Epithelial cell of esophagus (primary cell): ENCODE measurements at regions not wholly inside any gene's neighbourhood (a gene's known extent, or its start where the extent isn't known, plus 50 kb on each side); places are given as distances from the start of the nearest gene placed in this dataset.

Experiments used
- DNase-seq: peaks from one replicate; pipeline ENCODE4 v3.0.0; 2010; ENCODE audit warnings: low read depth
- H3K4me3 ChIP-seq: 2 replicates; pipeline ENCODE4 v1.5.1; 2011; ENCODE audit warnings: mild to moderate bottlenecking, low read length, control low read depth
- TF ChIP-seq, protein P1 (sequence below): IDR thresholded peaks from 2 replicates; pipeline ENCODE4 v1.5.1; 2011; ENCODE audit warnings: low read depth, mild to moderate bottlenecking, low read length, control low read depth, inconsistent platforms; ENCODE audit not compliant: insufficient read depth; ENCODE audit errors: missing control alignments

DNA sequence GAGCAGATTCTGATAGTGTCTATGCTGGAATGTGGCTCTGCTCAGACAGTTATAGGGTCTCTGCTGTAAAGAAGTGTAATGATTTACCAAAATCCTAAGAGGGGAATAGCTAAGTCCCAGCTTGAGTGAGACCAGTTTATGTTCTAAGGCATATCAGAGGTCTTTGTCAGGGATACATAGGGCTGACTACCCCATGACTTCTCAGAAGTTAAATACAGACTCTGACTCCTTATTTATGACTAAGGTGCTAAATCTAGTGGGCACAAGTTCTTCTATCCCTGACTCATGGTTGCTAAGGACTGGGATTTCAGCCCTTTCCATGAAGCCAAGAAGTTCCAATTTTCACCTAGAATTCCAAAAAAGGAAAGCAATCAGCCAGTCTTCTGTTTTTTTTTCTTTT, 192.6 kb upstream of the POU1F1 start:
- TF ChIP-seq, protein P1, sequence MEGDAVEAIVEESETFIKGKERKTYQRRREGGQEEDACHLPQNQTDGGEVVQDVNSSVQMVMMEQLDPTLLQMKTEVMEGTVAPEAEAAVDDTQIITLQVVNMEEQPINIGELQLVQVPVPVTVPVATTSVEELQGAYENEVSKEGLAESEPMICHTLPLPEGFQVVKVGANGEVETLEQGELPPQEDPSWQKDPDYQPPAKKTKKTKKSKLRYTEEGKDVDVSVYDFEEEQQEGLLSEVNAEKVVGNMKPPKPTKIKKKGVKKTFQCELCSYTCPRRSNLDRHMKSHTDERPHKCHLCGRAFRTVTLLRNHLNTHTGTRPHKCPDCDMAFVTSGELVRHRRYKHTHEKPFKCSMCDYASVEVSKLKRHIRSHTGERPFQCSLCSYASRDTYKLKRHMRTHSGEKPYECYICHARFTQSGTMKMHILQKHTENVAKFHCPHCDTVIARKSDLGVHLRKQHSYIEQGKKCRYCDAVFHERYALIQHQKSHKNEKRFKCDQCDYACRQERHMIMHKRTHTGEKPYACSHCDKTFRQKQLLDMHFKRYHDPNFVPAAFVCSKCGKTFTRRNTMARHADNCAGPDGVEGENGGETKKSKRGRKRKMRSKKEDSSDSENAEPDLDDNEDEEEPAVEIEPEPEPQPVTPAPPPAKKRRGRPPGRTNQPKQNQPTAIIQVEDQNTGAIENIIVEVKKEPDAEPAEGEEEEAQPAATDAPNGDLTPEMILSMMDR: no peak
- DNase-seq: peak; percentile 69
- H3K4me3 ChIP-seq: no peak overlapping the region

DNA sequence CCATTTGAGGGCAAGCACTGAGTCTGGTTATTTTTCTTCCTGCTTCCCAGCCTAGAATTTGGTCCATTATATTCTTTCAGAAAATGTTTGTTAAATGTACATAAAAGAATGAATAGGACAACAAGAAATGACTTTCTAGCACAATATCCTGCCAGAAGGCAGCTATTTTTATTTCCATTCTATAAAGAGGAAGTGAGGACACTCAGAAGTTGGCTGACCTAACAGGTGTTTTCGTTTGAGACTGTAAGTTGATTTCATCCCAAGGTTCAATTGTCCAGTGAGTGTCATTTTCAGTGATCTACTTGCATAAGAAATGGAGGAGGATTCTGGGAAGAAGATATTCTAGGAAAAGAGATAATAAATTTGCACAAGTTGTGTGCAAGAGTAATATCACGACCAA, 191.9 kb upstream of the POU1F1 start:
- no peak overlapping the region for H3K4me3 ChIP-seq
- TF ChIP-seq, protein P1: no peak
- DNase-seq: no peak

DNA sequence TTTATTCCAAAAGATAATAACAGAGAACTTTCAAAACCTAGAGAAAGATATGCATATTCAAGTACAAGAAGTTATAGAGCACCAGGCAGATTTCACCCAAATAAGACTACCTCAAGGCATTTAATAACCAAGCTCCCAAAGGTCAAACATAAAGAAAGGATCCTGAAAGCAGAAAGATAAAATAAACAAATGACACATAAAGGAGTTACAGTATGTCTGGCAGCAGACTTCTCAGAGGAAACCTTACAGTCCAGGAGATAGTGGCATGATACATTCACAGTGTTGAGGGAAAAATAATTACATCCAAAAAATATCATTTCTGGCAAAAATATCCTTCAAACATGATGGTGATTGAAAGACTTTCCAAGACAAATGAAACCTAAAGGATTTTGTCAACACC, 185.8 kb upstream of the POU1F1 start:
- TF ChIP-seq, protein P1: no peak
- DNase-seq: no peak
- H3K4me3 ChIP-seq: no peak overlapping the region

DNA sequence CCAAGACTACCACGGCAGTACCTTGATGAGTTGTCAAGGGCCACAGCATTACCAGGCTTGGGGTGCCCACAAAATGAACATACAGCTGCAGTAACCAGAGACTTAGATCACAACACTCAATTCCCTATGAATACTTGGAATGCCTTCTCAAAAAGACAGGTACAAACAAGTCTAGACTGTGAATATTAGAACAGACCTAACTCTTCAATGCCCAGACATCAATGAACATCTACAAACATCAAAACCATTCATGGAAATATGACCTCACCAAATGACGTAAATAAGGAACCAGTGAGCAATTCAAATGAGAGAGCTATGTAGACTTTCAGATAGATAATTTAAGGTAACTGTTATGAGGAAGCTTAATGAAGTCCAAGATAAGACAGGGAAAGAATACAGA, 185.1 kb upstream of the POU1F1 start:
- TF ChIP-seq, protein P1: no peak
- peak; percentile 57 for DNase-seq

DNA sequence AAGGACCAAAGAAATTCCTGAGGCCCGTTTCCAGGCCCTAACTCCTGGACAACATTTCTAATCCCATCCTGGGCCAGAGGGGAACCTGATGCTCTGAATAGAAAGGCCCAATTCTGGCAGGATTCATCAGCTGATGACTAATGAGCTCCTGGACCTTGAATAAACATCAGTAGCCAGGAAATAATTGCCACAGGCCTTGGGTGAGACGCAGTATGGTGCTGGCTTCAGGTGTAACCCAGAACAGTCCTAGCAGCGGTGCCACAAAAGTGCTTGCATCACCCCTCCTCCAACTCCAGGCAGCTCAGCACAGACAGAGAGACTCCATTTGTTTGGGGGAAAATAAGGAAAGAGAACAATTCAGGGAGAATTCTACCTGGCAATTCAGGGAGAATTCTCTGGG, 184.7 kb upstream of the POU1F1 start:
- DNase-seq: peak; percentile 9
- TF ChIP-seq, protein P1: no peak
- no peak overlapping the region for H3K4me3 ChIP-seq

More for the DNA sequence above, 185.1 kb upstream of the POU1F1 start:
- no peak overlapping the region for H3K4me3 ChIP-seq

DNA sequence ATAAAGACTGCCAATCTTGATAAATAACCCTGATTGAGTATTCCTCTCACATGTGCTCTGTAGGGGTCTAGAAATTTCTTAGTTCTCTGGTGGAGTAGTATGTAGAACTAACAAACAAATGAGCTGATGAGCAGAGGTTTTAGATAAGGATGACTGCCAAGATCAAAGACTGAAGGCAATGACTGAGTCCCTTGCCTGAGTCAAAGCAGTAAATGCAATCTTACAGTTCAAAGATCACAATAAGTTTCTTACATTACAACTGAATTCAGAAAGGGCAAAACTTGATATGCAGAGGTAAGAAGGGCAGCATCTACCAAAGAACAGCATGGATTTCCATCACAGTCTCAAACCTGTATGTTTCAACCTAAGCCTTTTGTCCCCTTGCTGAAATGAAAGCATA, 172.2 kb upstream of the POU1F1 start:
- H3K4me3 ChIP-seq: no peak overlapping the region
- DNase-seq: no peak
- TF ChIP-seq, protein P1: no peak

DNA sequence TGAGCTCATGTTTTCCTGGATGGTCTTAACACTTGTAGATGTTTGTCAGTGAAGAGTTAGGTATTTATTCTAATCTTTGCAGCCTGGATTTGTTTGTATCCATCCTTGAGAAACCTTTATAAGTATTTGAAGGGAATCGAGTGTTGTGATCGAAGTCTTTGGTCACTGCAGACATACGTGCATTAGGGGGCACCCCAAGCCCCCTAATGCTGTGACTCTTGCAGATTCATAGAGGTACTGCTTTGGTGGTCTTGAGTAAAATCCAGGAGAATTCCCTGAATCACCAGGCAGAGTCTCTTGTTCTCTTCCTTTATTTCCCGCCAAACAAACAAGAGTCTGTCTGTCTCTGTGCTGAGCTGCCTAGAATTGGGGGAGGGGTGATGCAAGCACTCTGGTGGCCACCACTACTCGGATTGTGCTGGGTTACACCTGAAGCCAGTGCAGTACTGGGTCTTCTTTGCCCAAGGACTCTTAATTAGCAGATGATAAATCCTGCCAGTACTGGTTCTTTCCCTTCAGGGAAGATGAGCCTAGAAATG, 170.5 kb upstream of the POU1F1 start:
- DNase-seq: no peak
- TF ChIP-seq, protein P1: no peak
- H3K4me3 ChIP-seq: no peak overlapping the region
